GM12878 (cell line): ENCODE measurements at regions not wholly inside any gene's neighbourhood (a gene's known extent, or its start where the extent isn't known, plus 50 kb on each side); places are given as distances from the start of the nearest gene placed in this dataset.

ENCODE experiments used
- ATAC-seq: fragments of 200-7000 bp; cut with Tn5 transposase; 3 replicates; pipeline ENCODE4 v1.9.1; 2020; ENCODE audit warnings: mild to moderate bottlenecking, moderate library complexity
- BruUV-seq: library from RNA; stranded (reverse); fragments of 400-500 nt; replicated peaks from 2 replicates; lab custom pipeline; 2021; lab: Mats Ljungman, UMichigan
- CTCF ChIA-PET: fragments of 300-600 bp; sonication (Branson Sonifier 250); formaldehyde crosslinking; extraction: SDS; loops from one replicate; lab custom pipeline; 2021; ENCODE audit warnings: inconsistent platforms; lab: Yijun Ruan, JAX
- POLR2A ChIA-PET: fragments of 350-600 bp; formaldehyde crosslinking; extraction: SDS; loops from one replicate; lab custom pipeline; 2021; ENCODE audit warnings: inconsistent platforms; lab: Charles Lee
- RAD21 ChIA-PET: fragments of 300-600 bp; sonication (Branson Sonifier 250); formaldehyde crosslinking; loops from one replicate; lab custom pipeline; 2023; ENCODE audit warnings: antibody characterized with exemption; ENCODE audit not compliant: unreplicated experiment; lab: Charles Lee
- SMC1A ChIA-PET: fragments of 300-600 bp; sonication (Branson Sonifier 250); formaldehyde crosslinking; loops from one replicate; lab custom pipeline; 2023; ENCODE audit not compliant: unreplicated experiment, uncharacterized antibody; lab: Charles Lee
- DNase-seq: peaks from one replicate; pipeline ENCODE4 v3.0.0-alpha.2; 2011; ENCODE audit warnings: low read depth, low spot score
- FAIRE-seq: peaks from 3 replicates; lab custom pipeline; 2011; peaks lifted over from hg19 to GRCh38; lab: Jason Lieb, UNC
- H2AFZ ChIP-seq: 2 replicates; pipeline ENCODE4 v1.6.0; 2011; ENCODE audit warnings: low read depth, low read length, control low read depth; ENCODE audit not compliant: control insufficient read depth
- H3K27ac ChIP-seq: 2 replicates; pipeline ENCODE4 v1.5.1; 2011; ENCODE audit warnings: control low read depth; ENCODE audit not compliant: control insufficient read depth, insufficient read depth
- H3K27me3 ChIP-seq, 2 experiments: replicated peaks in 1 of 2; 2 replicates each; pipeline versions ENCODE4 v1.6.0 to v1.6.1; 2011; ENCODE audit warnings: low read length in 1 of 2; ENCODE audit not compliant: control insufficient read depth in 2 of 2, insufficient read depth in 2 of 2
- H3K36me3 ChIP-seq, 2 experiments: 2 replicates each; pipeline ENCODE4 v1.5.1; 2011; ENCODE audit warnings: low read length in 1 of 2; ENCODE audit not compliant: control insufficient read depth in 2 of 2, insufficient read depth in 2 of 2
- H3K4me1 ChIP-seq: 2 replicates; pipeline ENCODE4 v1.6.1; 2011; ENCODE audit warnings: mild to moderate bottlenecking, low read length, moderate library complexity, mixed read lengths; ENCODE audit not compliant: control insufficient read depth, insufficient read depth
- H3K4me2 ChIP-seq: 2 replicates; pipeline ENCODE4 v1.6.0; 2011; ENCODE audit warnings: control low read depth; ENCODE audit not compliant: control insufficient read depth, insufficient read depth
- H3K4me3 ChIP-seq: fragments of 200-600 bp; sonication (generic); 2 replicates; pipeline ENCODE4 v1.5.1; 2016
- H3K79me2 ChIP-seq: 2 replicates; pipeline ENCODE4 v1.6.0; 2011; ENCODE audit warnings: low read length; ENCODE audit not compliant: control insufficient read depth, insufficient read depth
- H3K9ac ChIP-seq: 2 replicates; pipeline ENCODE4 v1.8.0; 2011; ENCODE audit warnings: low read length, control low read depth, mixed read lengths; ENCODE audit not compliant: control insufficient read depth, insufficient read depth
- H3K9me3 ChIP-seq: replicated peaks from 3 replicates; pipeline ENCODE4 v1.5.1; 2011; ENCODE audit warnings: mild to moderate bottlenecking, low read length; ENCODE audit not compliant: control insufficient read depth, insufficient read depth
- H4K20me1 ChIP-seq: 2 replicates; pipeline ENCODE4 v1.6.0; 2011; ENCODE audit not compliant: control insufficient read depth, insufficient read depth
- ATF7 ChIP-seq: fragments of 450-650 bp; IDR thresholded peaks from 2 replicates; pipeline ENCODE4 v1.6.1; 2016; ENCODE audit warnings: low read depth, mild to moderate bottlenecking
- BCL11A ChIP-seq: IDR thresholded peaks from 2 replicates; pipeline ENCODE4 v1.6.1; 2011; ENCODE audit warnings: low read depth, low read length
- BRCA1 ChIP-seq: IDR thresholded peaks from 2 replicates; pipeline ENCODE4 v1.6.1; 2011; ENCODE audit warnings: low read depth, low read length, improper control_type of control experiment
- DPF2 ChIP-seq: fragments of 450-650 bp; IDR thresholded peaks from 2 replicates; pipeline ENCODE4 v1.6.1; 2017; ENCODE audit warnings: mild to moderate bottlenecking
- E2F8 ChIP-seq: fragments of 450-650 bp; IDR thresholded peaks from 2 replicates; pipeline ENCODE4 v1.6.1; 2018; ENCODE audit warnings: mild to moderate bottlenecking, low read depth, moderate library complexity; ENCODE audit not compliant: partially characterized antibody
- ESRRA ChIP-seq: IDR thresholded peaks from 2 replicates; pipeline ENCODE4 v1.6.1; 2012; ENCODE audit warnings: mild to moderate bottlenecking, low read length, improper control_type of control experiment
- IKZF2 ChIP-seq, 2 experiments: fragments of 450-650 bp; IDR thresholded peaks; 2 replicates each; pipeline ENCODE4 v1.6.1; 2017; ENCODE audit warnings: mild to moderate bottlenecking in 2 of 2, moderate library complexity in 2 of 2
- JUND ChIP-seq: IDR thresholded peaks from 2 replicates; pipeline ENCODE4 v1.6.1; 2012; ENCODE audit warnings: low read depth, mild to moderate bottlenecking, low read length, improper control_type of control experiment, moderate library complexity
- MEF2A ChIP-seq: IDR thresholded peaks from 2 replicates; pipeline ENCODE4 v1.6.1; 2011; ENCODE audit warnings: low read depth, mild to moderate bottlenecking, low read length, moderate library complexity; ENCODE audit not compliant: insufficient read depth
- RAD21 ChIP-seq: IDR thresholded peaks from 2 replicates; pipeline ENCODE4 v1.6.1; 2011; ENCODE audit warnings: mild to moderate bottlenecking, low read depth, low read length, moderate library complexity; ENCODE audit not compliant: insufficient read depth
- RELA ChIP-seq: fragments of 450-650 bp; IDR thresholded peaks from 2 replicates; pipeline ENCODE4 v1.8.0; 2014; ENCODE audit warnings: borderline replicate concordance; ENCODE audit not compliant: partially characterized antibody
- SIN3A ChIP-seq: IDR thresholded peaks from 2 replicates; pipeline ENCODE4 v1.6.1; 2012; ENCODE audit warnings: low read depth, low read length, improper control_type of control experiment
- SIX5 ChIP-seq: IDR thresholded peaks from 2 replicates; pipeline ENCODE4 v1.6.1; 2011; ENCODE audit warnings: mild to moderate bottlenecking, low read depth, low read length, moderate library complexity; ENCODE audit not compliant: severe bottlenecking
- SREBF2 ChIP-seq: IDR thresholded peaks from 2 replicates; pipeline ENCODE4 v1.6.1; 2012; ENCODE audit warnings: mild to moderate bottlenecking, low read length
- TARDBP ChIP-seq: IDR thresholded peaks from 2 replicates; pipeline ENCODE4 v1.6.1; 2016; ENCODE audit warnings: borderline replicate concordance
- USF2 ChIP-seq: IDR thresholded peaks from 2 replicates; pipeline ENCODE4 v1.6.1; 2011; ENCODE audit warnings: low read depth, low read length, improper control_type of control experiment, borderline replicate concordance
- ZNF384 ChIP-seq: IDR thresholded peaks from 2 replicates; pipeline ENCODE4 v1.6.1; 2012; ENCODE audit warnings: low read depth, mild to moderate bottlenecking, low read length, improper control_type of control experiment, borderline replicate concordance
- WGBS: methylation state at CpG from one replicate; pipeline ENCODE4 v1.1.6; 2016; ENCODE audit warnings: low lambda C conversion rate; ENCODE audit not compliant: insufficient replicate concordance, insufficient coverage; ENCODE audit errors: missing lambda C conversion rate; 5-methylcytosine and 5-hydroxymethylcytosine counted together
- in situ Hi-C: fragments of 300-500 bp; cut with MboI; formaldehyde crosslinking; loops from 9 replicates; pipeline ENCODE4 v1.14.3; 2018; ENCODE audit warnings: mixed read lengths
- intact Hi-C: fragments of 100-400 bp; cut with micrococcal nuclease; formaldehyde crosslinking; loops from one replicate; pipeline ENCODE4 v1.14.2; 2022; ENCODE audit not compliant: unreplicated experiment
- TF ChIP-seq, protein P1 (sequence below): IDR thresholded peaks from 2 replicates; pipeline ENCODE4 v1.6.1; 2011; ENCODE audit warnings: borderline replicate concordance, low read depth, mild to moderate bottlenecking, moderate library complexity, mixed read lengths, low read length; ENCODE audit not compliant: insufficient read depth; ENCODE audit errors: extremely low read length

GRCh38 chr15:29440541-29440940 lies 170.9 kb upstream of the NSMCE3 start:
- no peak overlapping the region for H2AFZ ChIP-seq
- RAD21 ChIA-PET = no interaction called here
- TF ChIP-seq ATF7 (no peak), TARDBP (no peak), JUND (no peak), RAD21 (no peak), E2F8 (no peak), ZNF384 (no peak), DPF2 (no peak), USF2 (no peak), SIN3A (no peak), SREBF2 (no peak), SIX5 (no peak), BRCA1 (no peak), RELA (no peak), BCL11A (no peak), MEF2A (no peak), ESRRA (no peak), IKZF2 (IDR thresholded peaks at IDR 0.05) (no peak)
- TF ChIP-seq, protein P1, sequence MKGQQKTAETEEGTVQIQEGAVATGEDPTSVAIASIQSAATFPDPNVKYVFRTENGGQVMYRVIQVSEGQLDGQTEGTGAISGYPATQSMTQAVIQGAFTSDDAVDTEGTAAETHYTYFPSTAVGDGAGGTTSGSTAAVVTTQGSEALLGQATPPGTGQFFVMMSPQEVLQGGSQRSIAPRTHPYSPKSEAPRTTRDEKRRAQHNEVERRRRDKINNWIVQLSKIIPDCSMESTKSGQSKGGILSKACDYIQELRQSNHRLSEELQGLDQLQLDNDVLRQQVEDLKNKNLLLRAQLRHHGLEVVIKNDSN = no peak
- TF ChIP-seq, all 136 proteins: peak for 0
- FAIRE-seq (no peak), DNase-seq (no peak), ATAC-seq (no peak)
- no peaks in the 10 kb centered on the region for H3K36me3 ChIP-seq
- H3K9me3 ChIP-seq = no peaks in the 10 kb centered on the region
- BruUV-seq = no TSS peak
- intact Hi-C loops (no loop called here), in situ Hi-C loops (no loop called here)
- ChIA-PET CTCF (no interaction called here), POLR2A (no interaction called here), SMC1A (no interaction called here)
- WGBS = 21% methylated on average over 7 of the region's 7 CpGs
- no peak overlapping the region for H3K27ac ChIP-seq
- no peaks in the 10 kb centered on the region for H3K4me1 ChIP-seq
- no peaks in the 10 kb centered on the region for H3K79me2 ChIP-seq
- no peaks in the 10 kb centered on the region for H4K20me1 ChIP-seq
- no peak overlapping the region for H3K4me3 ChIP-seq
- no peak overlapping the region for H3K9ac ChIP-seq
- no peak overlapping the region for H3K4me2 ChIP-seq
- H3K27me3 ChIP-seq = no peaks in the 10 kb centered on the region; a peak in 1 of 4 replicates
